CD4-positive, alpha-beta T cell treated with Interleukin-17A for 4 hours (primary cell): ENCODE measurements at regions not wholly inside any gene's neighbourhood (a gene's known extent, or its start where the extent isn't known, plus 50 kb on each side); places are given as distances from the start of the nearest gene placed in this dataset.

Experiments used
- DNase-seq: peaks from one replicate; pipeline ENCODE4 v3.0.0-alpha.2; 2020; ENCODE audit warnings: mixed read lengths

DNA sequence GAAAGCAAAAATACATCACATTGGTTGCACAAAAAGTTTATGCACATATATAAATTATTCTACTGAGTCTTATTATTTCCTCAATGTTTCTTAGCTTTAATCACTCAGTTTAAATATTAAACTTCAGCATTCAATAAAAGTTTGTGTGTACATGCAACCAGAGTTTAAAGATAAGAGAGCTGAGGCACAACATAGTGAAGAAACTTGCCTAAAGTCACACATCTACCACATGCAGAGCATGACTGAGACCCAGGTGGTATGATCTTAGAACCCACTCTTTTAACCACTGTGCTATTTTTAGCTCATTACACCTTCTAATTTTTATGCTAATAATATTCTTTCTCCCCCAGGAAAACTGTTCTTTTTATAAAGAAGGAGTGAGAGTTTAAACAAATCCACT is 96.1 kb upstream of the GOLIM4 start:
- no peak for DNase-seq

DNA sequence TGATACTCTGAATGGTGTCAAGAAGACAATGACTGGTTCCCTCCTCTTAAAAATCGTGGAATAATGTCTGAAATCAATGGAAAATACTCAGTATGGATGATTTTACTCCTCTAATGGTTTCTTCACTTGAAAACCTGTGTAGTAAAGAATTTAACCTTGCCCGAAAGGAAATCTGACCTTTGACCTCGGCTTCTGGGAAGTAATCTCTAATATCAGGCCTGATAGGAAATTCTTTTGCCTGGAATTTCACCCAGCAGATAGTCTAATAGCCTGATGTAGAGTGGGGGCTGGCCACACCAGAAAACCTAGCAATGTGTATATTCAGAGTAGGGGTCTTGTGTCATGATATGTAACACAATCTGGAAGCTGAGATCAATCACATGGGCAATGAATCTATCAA is 91.5 kb upstream of the GOLIM4 start:
- no peak for DNase-seq

DNA sequence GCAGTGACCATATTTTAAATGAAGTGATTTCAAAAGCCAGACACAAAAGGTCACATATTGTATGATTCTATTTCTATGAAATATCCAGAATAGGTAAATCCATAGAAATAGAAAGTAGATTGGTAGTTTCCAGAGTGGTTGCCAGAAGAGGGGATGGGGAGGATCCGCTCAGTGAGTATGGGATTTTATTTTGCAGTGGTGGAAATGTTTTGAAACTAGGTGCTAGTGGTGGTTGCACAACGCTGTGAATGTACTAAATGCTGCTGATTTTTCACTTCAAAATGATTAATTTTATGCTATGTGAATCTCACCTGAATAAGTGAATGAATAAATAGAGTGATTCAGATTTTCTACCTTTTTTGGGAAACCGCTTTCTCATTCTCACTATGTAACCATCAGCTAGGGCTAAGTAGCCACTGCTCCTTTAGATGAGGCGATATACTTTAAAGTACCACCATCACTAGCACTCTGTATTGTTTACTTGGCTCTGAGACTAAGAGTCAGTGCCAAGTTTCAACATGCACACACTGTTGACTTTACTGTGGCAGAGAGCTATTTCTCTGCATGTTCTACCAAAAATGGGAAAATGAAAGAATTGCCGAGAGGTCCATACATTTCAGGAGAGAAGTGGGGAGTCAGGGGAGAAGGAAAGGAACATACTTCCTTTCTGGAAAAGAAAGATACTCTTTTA is 90.7 kb upstream of the GOLIM4 start:
- DNase-seq, result no peak

DNA sequence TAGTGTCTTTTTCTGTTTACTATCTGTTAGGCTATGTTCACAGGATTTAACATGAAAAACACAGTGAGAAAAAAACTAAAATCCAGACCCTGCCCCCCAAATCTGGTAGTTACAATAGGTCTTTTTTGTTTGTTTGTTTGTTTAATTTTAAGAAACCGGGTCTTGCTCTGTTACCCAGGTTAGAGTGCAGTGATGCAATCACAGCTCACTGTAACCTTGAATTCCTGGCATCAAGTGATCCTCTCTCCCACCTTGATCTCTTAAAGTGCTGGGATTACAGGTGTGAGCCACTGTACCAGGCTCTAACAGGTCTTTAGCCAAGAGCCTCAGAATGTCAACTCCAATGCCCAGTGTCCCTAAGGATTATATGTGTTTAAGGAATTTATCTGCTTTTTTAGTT is 88.0 kb upstream of the GOLIM4 start:
- DNase-seq, result no peak

DNA sequence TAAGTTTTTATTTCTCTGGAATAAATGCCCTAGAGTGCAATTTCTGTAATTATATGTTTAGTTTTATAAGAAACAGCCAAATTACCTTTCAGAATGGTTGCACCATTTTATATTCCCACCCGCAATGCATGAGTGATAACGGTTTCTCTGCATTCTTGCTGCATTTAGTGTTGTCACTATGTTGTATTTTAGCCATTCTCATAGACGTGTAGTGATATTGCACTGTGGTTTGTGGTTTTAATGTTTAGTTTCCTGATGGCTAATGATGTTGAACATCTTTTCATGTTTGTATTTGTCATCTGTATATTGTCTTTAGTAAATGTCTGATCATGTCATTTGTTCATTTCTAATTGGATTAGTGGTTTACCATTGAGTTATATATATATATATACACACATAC is 73.0 kb upstream of the GOLIM4 start:
- DNase-seq, result no peak

DNA sequence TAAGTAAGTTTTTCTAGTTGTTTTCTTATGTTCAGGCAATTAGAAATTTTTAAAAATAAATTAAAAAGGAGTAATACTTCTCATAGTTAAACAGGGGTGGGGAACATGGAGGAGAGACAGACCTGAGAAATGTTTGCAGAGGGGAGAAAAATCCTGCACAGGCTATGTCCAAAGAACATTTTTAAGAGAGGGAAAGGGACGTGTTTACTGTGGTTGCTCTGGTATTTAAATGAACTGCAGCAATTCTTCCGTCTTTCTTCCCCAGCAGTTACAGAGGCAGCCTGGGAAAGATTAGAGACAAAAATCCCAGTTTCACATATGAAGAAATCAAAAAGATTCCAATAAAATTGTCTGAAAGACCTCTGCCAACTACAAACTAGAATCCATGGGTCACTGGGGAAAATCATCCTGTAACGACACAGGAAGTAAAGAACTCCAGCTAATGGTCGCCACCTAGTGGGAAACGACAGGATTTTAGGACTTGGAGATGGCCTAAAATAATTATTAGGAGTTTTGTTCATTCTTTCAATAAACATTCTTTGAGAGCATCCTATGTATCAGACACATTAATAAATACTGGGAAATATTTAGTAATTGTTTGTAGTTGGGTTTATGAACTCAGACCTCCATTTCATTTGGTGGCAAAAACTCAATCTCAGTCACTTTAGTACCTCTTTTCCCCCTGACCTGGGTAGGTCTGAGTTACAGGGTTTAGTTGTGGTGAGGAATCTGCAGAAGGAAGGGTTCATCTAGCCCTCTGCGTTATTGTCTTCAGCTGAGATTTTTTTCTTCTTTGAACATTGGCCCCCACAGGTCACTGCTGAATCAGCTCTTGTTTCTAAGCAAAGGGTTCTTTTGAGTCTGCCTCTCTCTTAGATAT is 69.9 kb upstream of the GOLIM4 start:
- DNase-seq, result no peak

DNA sequence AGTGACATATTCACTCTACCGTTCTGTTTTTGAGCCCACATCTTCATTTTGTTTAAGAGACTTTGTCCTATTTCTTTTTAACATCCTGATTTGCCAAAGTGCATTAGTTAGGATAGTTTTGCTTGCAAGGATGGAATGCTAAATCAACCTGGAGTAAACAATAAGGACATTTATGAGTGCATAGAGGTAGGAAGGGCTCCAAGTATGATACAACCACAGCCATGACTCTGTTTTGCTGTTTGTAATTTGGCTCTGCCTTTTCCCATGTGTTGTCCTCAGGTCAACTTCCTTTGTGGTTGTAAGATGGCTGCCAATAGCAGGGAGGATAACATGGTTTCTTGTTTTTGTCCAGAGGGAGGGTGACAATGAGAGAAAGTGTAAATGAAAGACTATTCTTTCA is 66.4 kb upstream of the GOLIM4 start:
- no peak for DNase-seq

DNA sequence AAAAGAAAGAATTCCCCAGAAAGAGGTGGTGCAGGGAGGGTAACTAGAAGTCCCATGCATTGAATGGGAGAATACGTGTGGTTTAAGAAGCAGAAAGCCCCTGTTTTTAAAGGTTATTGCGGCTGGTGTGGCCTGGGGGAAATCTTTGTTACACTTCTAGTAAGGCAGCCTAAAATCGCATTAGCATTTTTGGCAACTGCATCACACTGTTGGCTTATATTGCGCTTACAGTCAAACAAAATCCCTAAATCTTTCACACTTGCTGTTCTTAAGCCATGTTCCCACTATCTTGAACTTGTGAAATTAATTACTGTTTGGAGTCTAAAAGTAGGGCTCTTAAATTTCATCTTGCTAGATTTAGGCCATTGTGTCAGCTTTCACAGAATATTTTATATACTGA is 66.0 kb upstream of the GOLIM4 start:
- no peak for DNase-seq

DNA sequence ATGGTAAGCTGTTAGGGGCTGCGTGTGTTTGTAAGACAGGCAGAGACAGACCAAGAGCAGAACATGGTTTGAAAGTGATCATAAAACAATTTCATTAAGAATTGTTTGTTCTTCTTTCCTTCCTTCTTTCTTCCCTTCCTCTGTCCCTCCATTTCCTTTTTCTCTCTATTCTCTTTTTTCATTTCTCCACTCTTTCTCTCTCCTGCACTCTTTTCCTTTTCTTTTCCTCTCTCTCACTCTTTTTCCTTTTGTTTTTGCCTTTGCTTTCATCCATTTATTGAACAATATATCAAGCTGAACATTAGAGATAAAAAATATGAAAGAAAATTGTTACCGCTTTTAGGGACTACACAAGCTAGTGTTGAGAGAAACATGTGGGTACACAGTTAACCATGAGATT is 62.2 kb upstream of the GOLIM4 start:
- no peak for DNase-seq

DNA sequence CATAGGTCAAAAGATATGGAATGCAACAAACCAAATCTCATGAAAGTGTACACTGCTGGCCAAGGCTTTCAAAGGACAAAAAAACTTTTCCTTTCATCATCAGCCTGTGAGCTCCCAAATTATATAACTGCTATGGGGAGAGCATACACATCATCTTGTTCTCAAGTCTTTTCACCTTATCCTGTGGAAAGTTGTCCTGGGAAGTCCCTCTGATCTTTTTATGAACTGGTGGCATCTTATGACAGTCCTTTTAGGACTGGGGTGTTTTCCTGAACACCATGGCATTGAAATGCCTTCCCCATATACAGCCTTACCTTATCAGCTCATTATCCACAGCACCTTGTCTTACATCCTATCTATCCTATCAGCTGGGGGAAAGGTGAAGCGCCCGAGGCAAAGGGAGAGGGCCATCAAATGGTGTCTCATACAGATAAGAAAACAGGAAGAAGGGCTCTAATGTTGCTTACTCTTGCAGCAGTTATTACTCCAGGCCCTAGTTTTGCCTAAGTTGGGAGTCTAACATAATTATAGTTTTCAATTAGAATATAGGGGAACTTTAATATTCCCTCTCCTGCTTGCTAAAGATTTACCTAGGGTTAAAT is 61.5 kb upstream of the GOLIM4 start:
- DNase-seq, result no peak

DNA sequence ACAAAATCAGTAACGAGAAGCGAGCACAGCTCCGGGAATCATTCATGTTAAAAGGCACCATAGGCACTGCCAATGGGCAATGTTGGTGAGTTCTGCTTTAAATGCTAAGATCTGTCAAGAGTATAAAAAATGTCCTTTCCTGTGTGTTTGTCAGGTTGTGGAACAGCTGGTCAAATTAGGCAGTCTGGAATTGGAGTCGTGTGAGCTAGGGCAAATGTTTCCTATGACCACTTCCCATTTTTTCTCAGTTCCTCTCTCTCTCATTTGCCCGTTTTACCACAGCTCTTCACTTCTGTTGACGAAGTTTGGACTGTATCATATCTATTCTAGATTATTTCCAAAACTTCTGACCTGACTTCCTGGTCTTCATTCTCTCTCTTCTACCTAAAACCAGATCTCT is 60.8 kb upstream of the GOLIM4 start:
- no peak for DNase-seq

DNA sequence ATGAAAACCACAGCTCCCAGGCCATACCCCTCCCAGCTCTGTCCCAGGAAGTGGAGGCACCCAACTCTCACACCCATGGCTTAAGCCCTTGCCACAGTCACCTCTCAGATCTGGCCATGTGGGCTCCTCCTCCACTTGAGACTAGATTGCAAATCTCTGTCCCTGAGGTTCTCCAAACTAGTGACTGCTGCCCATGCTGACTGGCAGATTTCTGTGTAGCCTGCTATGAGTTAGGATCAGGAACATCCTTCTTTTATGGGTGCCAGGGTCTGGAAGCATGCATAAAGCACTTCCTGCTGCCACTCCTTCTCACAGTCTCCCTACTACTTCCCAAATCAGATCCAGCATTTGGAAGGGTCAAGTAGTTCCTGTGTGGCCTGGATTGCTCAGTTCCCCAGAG is 59.6 kb upstream of the GOLIM4 start:
- DNase-seq, result no peak

DNA sequence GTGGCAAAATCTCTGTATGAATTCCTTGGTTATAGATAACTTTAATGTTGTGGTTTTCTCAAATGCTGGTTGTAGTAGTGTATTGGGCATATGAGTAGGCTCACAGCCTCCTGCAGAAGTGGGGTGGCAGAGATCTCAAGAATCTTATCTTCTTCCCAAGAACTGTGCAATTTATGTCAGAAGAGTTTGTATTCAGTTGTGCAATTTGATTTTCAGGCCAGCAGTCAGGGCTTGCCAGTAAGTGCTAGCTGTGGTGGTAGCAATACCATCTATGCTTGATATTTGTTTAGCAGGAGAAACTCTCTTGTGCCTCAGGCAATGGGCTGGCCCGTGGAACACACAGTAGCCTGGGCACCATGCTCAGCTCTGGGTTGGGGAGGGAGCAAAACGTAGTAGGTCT is 58.4 kb upstream of the GOLIM4 start:
- no peak for DNase-seq

DNA sequence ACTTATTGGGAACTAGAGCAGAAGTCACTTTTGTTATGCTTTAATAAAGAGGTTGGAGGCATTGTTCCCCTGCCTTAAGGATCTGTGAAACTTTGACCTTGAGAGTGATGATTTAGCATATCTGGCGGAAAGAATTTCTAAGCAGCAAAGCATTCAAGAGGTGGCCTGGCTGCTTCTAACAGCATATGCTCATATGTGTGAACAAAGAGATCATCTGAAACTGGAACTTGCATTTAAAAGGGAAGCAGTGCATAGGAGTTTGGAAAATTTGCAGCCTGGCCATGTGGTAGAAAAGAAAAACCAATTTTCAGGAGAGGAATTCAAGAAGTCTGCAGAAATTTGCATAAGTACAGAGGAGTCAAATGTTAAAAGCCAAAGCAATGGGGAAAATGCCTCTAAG is 56.4 kb upstream of the GOLIM4 start:
- DNase-seq, result no peak
